NCI-H1694 (cell line): ENCODE measurements at regions not wholly inside any gene's neighbourhood (a gene's known extent, or its start where the extent isn't known, plus 50 kb on each side); places are given as distances from the start of the nearest gene placed in this dataset.
A peak's percentile ranks its signal among the peaks of the same experiment; 100 is the strongest.
"Not testable (repeated sequence)": the region's sequence is repeated elsewhere in the genome, so short reads cannot be mapped to it uniquely, and the experiment has no call there.

ENCODE experiments used
- DNase-seq: peaks from one replicate; lab custom pipeline; 2025; lab: John Stamatoyannopoulos, UW

GRCh38 chr2:223294756-223295155, 242.8 kb downstream of the KCNE4 start:
- DNase-seq: no peak

- peak; percentile 69 for DNase-seq
Measured at GRCh38 chr2:223297788-223298187, 245.8 kb downstream of the KCNE4 start.

- peak; percentile 88 for DNase-seq
Measured at GRCh38 chr2:223298329-223298728, 246.3 kb downstream of the KCNE4 start.

GRCh38 chr2:223300326-223300725, 248.3 kb downstream of the KCNE4 start:
- DNase-seq: no peak

GRCh38 chr2:223306371-223306770, 254.4 kb downstream of the KCNE4 start:
- peak; percentile 9 for DNase-seq

- DNase-seq: no peak
Measured at GRCh38 chr2:223311889-223312680, 260.1 kb downstream of the KCNE4 start.

GRCh38 chr2:223313101-223313500, 261.1 kb downstream of the KCNE4 start:
- DNase-seq: no peak

GRCh38 chr2:223314811-223315210, 262.8 kb downstream of the KCNE4 start:
- DNase-seq: no peak

- no peak for DNase-seq
Measured at GRCh38 chr2:223315813-223316212, 263.8 kb downstream of the KCNE4 start.

GRCh38 chr2:223316342-223316741, 264.4 kb downstream of the KCNE4 start:
- no peak for DNase-seq

GRCh38 chr2:223319601-223320000, 267.6 kb downstream of the KCNE4 start:
- DNase-seq: no peak

GRCh38 chr2:223324402-223324801, 272.4 kb downstream of the KCNE4 start:
- no peak for DNase-seq

- no peak for DNase-seq
Measured at GRCh38 chr2:223328578-223328977, 273.6 kb downstream of the SCG2 start.

- DNase-seq: not testable (repeated sequence)
Measured at GRCh38 chr2:223330747-223331146, 271.4 kb downstream of the SCG2 start.

- no peak for DNase-seq
Measured at GRCh38 chr2:223338016-223338415, 264.1 kb downstream of the SCG2 start.

- no peak for DNase-seq
Measured at GRCh38 chr2:223357076-223357475, 245.1 kb downstream of the SCG2 start.

GRCh38 chr2:223363085-223363484, 239.1 kb downstream of the SCG2 start:
- no peak for DNase-seq

GRCh38 chr2:223365158-223365679, 236.9 kb downstream of the SCG2 start:
- DNase-seq: no peak

- DNase-seq: no peak
Measured at GRCh38 chr2:223366566-223366965, 235.6 kb downstream of the SCG2 start.

GRCh38 chr2:223368481-223368880, 233.7 kb downstream of the SCG2 start:
- no peak for DNase-seq

GRCh38 chr2:223369889-223370288, 232.3 kb downstream of the SCG2 start:
- no peak for DNase-seq

- DNase-seq: no peak
Measured at GRCh38 chr2:223383315-223383714, 218.8 kb downstream of the SCG2 start.

GRCh38 chr2:223386189-223386588, 216.0 kb downstream of the SCG2 start:
- DNase-seq: no peak

GRCh38 chr2:223386984-223387383, 215.2 kb downstream of the SCG2 start:
- DNase-seq: no peak
